Lower leg skin (tissue), 4 donors: ENCODE measurements at regions not wholly inside any gene's neighbourhood (a gene's known extent, or its start where the extent isn't known, plus 50 kb on each side); places are given as distances from the start of the nearest gene placed in this dataset.

Experiments used
- DNase-seq, 2 donors: peaks; one replicate each; pipeline ENCODE4 v3.0.0-alpha.2; 2019; ENCODE audit warnings: low spot score in 2 of 2
- H3K4me3 ChIP-seq: fragments of 200-600 bp; sonication (generic); 2 replicates; pipeline ENCODE4 v1.5.1; 2017; ENCODE audit warnings: mild to moderate bottlenecking, low read depth; ENCODE audit not compliant: poor library complexity, severe bottlenecking
- CTCF ChIP-seq, 3 donors: fragments of 450-650 bp; IDR thresholded peaks; one replicate each; pipeline ENCODE4 v1.5.1; 2016; ENCODE audit warnings: antibody characterized with exemption in 3 of 3, mild to moderate bottlenecking in 3 of 3, moderate library complexity in 2 of 3
- POLR2A ChIP-seq, 2 donors: fragments of 450-650 bp; IDR thresholded peaks; one replicate each; pipeline ENCODE4 v1.6.1; 2016 to 2017; ENCODE audit warnings: antibody characterized with exemption in 2 of 2, mild to moderate bottlenecking in 1 of 2, moderate library complexity in 1 of 2
- WGBS, 2 donors: methylation state at CpG; one replicate each; pipeline ENCODE4 v1.1.5; 2018; 5-methylcytosine and 5-hydroxymethylcytosine counted together
- intact Hi-C: fragments of 100-400 bp; cut with DNase I; formaldehyde crosslinking; loops from one replicate; pipeline ENCODE4 v1.15.0; 2023; ENCODE audit warnings: low total_unique reads

GRCh38 chr2:16764487-16764886 is 98.9 kb upstream of the CYRIA start:
- 94 to 96% methylated on average over 4 of the region's 4 CpGs for WGBS, 2 donors
- DNase-seq = no peak
- TF ChIP-seq CTCF (IDR thresholded peaks at IDR 0.05) = no peak
- TF ChIP-seq POLR2A (IDR thresholded peaks at IDR 0.05) = no peak
- intact Hi-C loops = loop anchor here (10.0 kb wide), 1 partner anchor 1130 kb away; no protein-coding TSS in a partner anchor
- no peak overlapping the region for H3K4me3 ChIP-seq

DNA sequence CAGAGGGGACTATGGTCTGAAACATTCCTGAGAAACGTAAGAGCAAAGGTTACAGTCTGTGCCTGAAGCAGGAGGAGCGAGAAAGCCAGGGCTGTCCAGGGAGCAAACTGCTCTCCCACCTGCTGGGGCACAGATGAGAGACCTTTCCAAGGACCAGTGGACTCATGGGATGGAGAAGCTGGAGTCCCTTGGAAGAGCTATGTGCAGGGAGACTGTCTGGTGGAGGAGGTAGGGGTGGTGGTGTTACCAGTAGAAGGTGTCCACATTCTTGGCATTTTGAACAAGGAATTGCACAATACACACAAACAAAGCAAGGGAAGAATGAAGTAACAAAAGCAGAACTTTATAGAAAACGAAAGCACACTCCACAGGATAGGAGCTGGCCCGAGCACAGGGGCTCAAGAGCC is 97.9 kb upstream of the CYRIA start:
- intact Hi-C loops = loop anchor here (10.0 kb wide), 1 partner anchor 1129 kb away; no protein-coding TSS in a partner anchor
- no peak for DNase-seq
- 79 to 86% methylated on average over 4 of the region's 4 CpGs for WGBS, 2 donors
- TF ChIP-seq CTCF (IDR thresholded peaks at IDR 0.05) (no peak), POLR2A (IDR thresholded peaks at IDR 0.05) (no peak)
- H3K4me3 ChIP-seq = no peak overlapping the region

DNA sequence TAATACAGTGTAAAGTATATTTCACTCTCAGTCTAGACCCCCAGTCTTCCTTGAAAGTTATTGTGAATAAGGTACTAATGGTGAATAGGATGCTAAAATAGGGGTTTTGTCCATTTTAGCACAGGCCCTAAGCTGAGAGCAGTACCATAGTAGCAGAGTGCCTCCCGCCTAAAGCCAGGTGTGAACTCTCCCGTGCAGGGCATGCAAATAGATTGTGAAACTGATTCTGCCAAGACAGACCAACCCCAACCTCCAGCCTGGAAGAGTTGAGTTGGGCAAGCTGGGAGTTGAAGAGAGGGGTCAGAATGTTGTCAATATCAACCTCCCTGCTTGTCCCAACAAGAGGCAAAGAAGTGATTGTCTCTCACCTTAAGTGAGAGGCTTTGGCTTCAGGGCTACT is 97.4 kb upstream of the CYRIA start:
- no peak for TF ChIP-seq POLR2A (IDR thresholded peaks at IDR 0.05)
- no peak for TF ChIP-seq CTCF (IDR thresholded peaks at IDR 0.05)
- H3K4me3 ChIP-seq = no peak overlapping the region
- no peak for DNase-seq
- 57 to 62% methylated on average over 2 of the region's 2 CpGs for WGBS, 2 donors
- intact Hi-C loops = loop anchor here (10.0 kb wide), 1 partner anchor 1128 kb away; no protein-coding TSS in a partner anchor

DNA sequence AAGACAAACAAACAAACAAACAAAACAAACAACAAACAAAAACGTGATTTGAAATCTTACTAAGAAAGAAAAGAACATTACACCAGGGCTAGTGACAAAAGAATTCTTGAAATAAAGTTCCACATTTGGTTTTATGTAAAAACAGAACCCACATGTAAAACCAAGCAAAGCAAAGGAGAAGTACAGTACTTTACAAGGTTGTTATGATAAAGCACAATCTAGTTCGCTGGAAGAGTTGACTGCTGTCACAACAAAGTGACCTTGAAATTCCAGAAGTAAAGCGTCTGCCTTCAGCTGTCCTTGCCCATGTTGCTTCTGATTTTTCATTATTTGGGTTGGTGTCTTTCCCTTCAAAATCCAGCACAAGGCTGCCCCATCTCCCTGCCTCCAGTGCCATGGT is 94.8 kb upstream of the CYRIA start:
- WGBS, 2 donors = 68 to 71% methylated on average over 3 of the region's 3 CpGs

DNA sequence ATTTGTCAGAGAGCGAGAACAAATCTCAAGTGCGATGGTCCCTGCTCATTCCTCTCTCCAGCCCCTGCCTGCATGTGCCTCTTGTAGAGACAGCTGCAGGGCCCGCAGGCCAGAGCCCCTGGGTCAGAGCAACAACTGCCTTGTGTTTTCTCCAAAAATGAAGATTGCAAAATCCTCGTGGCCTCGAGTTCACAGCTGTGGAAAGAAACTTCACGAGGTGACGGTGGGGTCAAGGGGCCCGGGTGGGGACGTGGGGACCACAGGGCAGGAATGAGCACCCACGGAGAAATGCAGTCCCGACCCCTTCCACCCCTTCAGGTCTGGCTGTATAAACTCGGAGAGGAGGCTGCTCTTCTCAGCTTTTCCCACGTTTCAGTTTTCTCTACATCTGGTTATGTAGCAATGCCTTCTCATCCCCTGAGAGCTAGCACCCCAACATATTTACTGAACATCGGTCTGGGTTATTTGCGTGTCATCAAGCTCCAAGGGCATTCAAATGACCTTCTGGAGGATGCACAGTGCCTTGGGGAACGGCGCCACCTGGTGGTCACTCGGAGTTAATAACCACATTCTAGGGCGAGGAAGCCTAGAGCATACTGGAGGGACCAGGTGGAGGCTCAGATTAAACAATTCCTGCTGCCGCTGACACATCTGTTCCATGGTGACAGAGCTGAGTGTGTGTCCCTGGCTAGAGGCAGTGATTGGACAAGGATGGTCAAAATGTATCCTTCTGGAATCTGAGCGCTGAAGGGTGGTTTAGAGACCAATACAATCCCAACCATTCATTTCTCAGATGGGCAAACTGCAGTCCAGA is 91.4 kb upstream of the CYRIA start:
- TF ChIP-seq CTCF (IDR thresholded peaks at IDR 0.05) (peak in 1 of 3 donors; percentile 77), POLR2A (IDR thresholded peaks at IDR 0.05) (no peak)
- peak; percentile 69 to 96 for DNase-seq
- intact Hi-C loops = loop anchor here (2.0 kb wide), 1 partner anchor 146 kb away; no protein-coding TSS in a partner anchor
- H3K4me3 ChIP-seq = no peak overlapping the region
- WGBS, 2 donors = 26 to 29% methylated on average over 21 of the region's 21 CpGs

More for the DNA sequence above, 94.8 kb upstream of the CYRIA start:
- TF ChIP-seq POLR2A (IDR thresholded peaks at IDR 0.05) (no peak), CTCF (IDR thresholded peaks at IDR 0.05) (no peak)
- intact Hi-C loops = loop anchor here (10.0 kb wide), 1 partner anchor 1126 kb away; no protein-coding TSS in a partner anchor
- no peak for DNase-seq
- no peak overlapping the region for H3K4me3 ChIP-seq
